Thymus (tissue), 11 donors: ENCODE measurements at regions not wholly inside any gene's neighbourhood (a gene's known extent, or its start where the extent isn't known, plus 50 kb on each side); places are given as distances from the start of the nearest gene placed in this dataset.

Source experiments
- DNase-seq, 9 donors: peaks; one replicate each; pipeline ENCODE4 v3.0.0-alpha.2; 2013; ENCODE audit warnings: low spot score in 9 of 9, low read depth in 6 of 9, missing footprints in 1 of 9
- H3K27ac ChIP-seq, 2 donors: one replicate each; pipeline ENCODE4 v1.5.1; 2013; ENCODE audit warnings: control low read depth in 1 of 2, low read depth in 1 of 2, low read length in 1 of 2, mild to moderate bottlenecking in 1 of 2, moderate library complexity in 1 of 2
- H3K27me3 ChIP-seq, 2 donors: one replicate each; pipeline ENCODE4 v1.5.1; 2013; ENCODE audit warnings: low read length in 1 of 2; ENCODE audit not compliant: control insufficient read depth in 2 of 2, insufficient read depth in 1 of 2
- H3K36me3 ChIP-seq, 2 donors: one replicate each; pipeline ENCODE4 v1.5.1; 2013; ENCODE audit warnings: low read length in 1 of 2, mild to moderate bottlenecking in 1 of 2, moderate library complexity in 1 of 2; ENCODE audit not compliant: control insufficient read depth in 2 of 2, insufficient read depth in 2 of 2
- H3K4me1 ChIP-seq, 2 donors: one replicate each; pipeline ENCODE4 v1.5.1; 2013; ENCODE audit warnings: low read length in 2 of 2; ENCODE audit not compliant: control insufficient read depth in 2 of 2, insufficient read depth in 2 of 2
- H3K4me3 ChIP-seq, 2 donors: one replicate each; pipeline ENCODE4 v1.5.1; 2013; ENCODE audit warnings: low read length in 2 of 2, control low read depth in 1 of 2, mild to moderate bottlenecking in 1 of 2
- H3K9me3 ChIP-seq, 2 donors: one replicate each; pipeline ENCODE4 v1.5.1; 2013; ENCODE audit warnings: low read length in 1 of 2, mild to moderate bottlenecking in 1 of 2; ENCODE audit not compliant: control insufficient read depth in 2 of 2, insufficient read depth in 1 of 2
- WGBS: extraction: QIAGEN DNeasy Blood & Tissue Kit; methylation state at CpG from one replicate; pipeline ENCODE4 v1.1.7; 2013; 5-methylcytosine and 5-hydroxymethylcytosine counted together
- donor health status: healthy.

GRCh38 chr15:87579537-87579936, 677.0 kb downstream of the NTRK3 start:
- Histone ChIP-seq H3K4me3 (no peak overlapping the region), H3K27me3 (no peaks in the 10 kb centered on the region), H3K27ac (no peak overlapping the region), H3K4me1 (no peaks in the 10 kb centered on the region), H3K36me3 (no peaks in the 10 kb centered on the region), H3K9me3 (no peaks in the 10 kb centered on the region)
- 92% methylated on average over 9 of the region's 9 CpGs for WGBS
- DNase-seq: no peak

- Histone ChIP-seq H3K36me3 (no peaks in the 10 kb centered on the region), H3K27me3 (no peaks in the 10 kb centered on the region), H3K9me3 (no peaks in the 10 kb centered on the region), H3K4me3 (no peak overlapping the region), H3K27ac (no peak overlapping the region), H3K4me1 (no peaks in the 10 kb centered on the region)
- no peak for DNase-seq
- WGBS: 68% methylated on average over 4 of the region's 4 CpGs
Measured at GRCh38 chr15:87578776-87579175, 677.8 kb downstream of the NTRK3 start.

- Histone ChIP-seq H3K4me3 (no peak overlapping the region), H3K27me3 (no peaks in the 10 kb centered on the region), H3K36me3 (no peaks in the 10 kb centered on the region), H3K4me1 (no peaks in the 10 kb centered on the region), H3K27ac (no peak overlapping the region), H3K9me3 (no peaks in the 10 kb centered on the region)
- DNase-seq: no peak
- WGBS: 78% methylated on average over 3 of the region's 3 CpGs
Measured at GRCh38 chr15:87577336-87577735, 679.2 kb downstream of the NTRK3 start.

GRCh38 chr15:87576486-87577176, 679.9 kb downstream of the NTRK3 start:
- no peak for DNase-seq
- no peak overlapping the region for H3K4me3 ChIP-seq
- H3K27me3 ChIP-seq: no peaks in the 10 kb centered on the region
- 75% methylated on average over 3 of the region's 3 CpGs for WGBS
- no peaks in the 10 kb centered on the region for H3K36me3 ChIP-seq
- H3K9me3 ChIP-seq: no peaks in the 10 kb centered on the region
- H3K4me1 ChIP-seq: no peaks in the 10 kb centered on the region
- no peak overlapping the region for H3K27ac ChIP-seq

- Histone ChIP-seq H3K4me1 (no peaks in the 10 kb centered on the region), H3K9me3 (no peaks in the 10 kb centered on the region), H3K36me3 (no peaks in the 10 kb centered on the region), H3K4me3 (no peak overlapping the region), H3K27ac (no peak overlapping the region), H3K27me3 (no peaks in the 10 kb centered on the region)
- DNase-seq: no peak
- WGBS: 91% methylated on average over 3 of the region's 3 CpGs
Measured at GRCh38 chr15:87575896-87576473, 680.6 kb downstream of the NTRK3 start.

GRCh38 chr15:87573534-87573933, 683.0 kb downstream of the NTRK3 start:
- 77% methylated on average over 1 of the region's 1 CpG for WGBS

GRCh38 chr15:87573039-87573438, 683.5 kb downstream of the NTRK3 start:
- no peaks in the 10 kb centered on the region for H3K36me3 ChIP-seq

More at GRCh38 chr15:87573534-87573933, 683.0 kb downstream of the NTRK3 start:
- H3K27me3 ChIP-seq: no peaks in the 10 kb centered on the region
- no peaks in the 10 kb centered on the region for H3K4me1 ChIP-seq
- DNase-seq: no peak
- no peaks in the 10 kb centered on the region for H3K36me3 ChIP-seq
- no peaks in the 10 kb centered on the region for H3K9me3 ChIP-seq
- H3K4me3 ChIP-seq: no peak overlapping the region
- H3K27ac ChIP-seq: no peak overlapping the region

GRCh38 chr15:87572381-87572910, 684.1 kb downstream of the NTRK3 start:
- no peaks in the 10 kb centered on the region for H3K36me3 ChIP-seq
- no peak for DNase-seq
- H3K9me3 ChIP-seq: no peaks in the 10 kb centered on the region
- no peaks in the 10 kb centered on the region for H3K4me1 ChIP-seq
- 89% methylated on average over 8 of the region's 8 CpGs for WGBS
- no peaks in the 10 kb centered on the region for H3K27me3 ChIP-seq
- no peak overlapping the region for H3K4me3 ChIP-seq
- H3K27ac ChIP-seq: no peak overlapping the region

More at GRCh38 chr15:87573039-87573438, 683.5 kb downstream of the NTRK3 start:
- no peak for DNase-seq
- WGBS: 91% methylated on average over 6 of the region's 6 CpGs
- Histone ChIP-seq H3K9me3 (no peaks in the 10 kb centered on the region), H3K4me1 (no peaks in the 10 kb centered on the region), H3K27me3 (no peaks in the 10 kb centered on the region), H3K4me3 (no peak overlapping the region), H3K27ac (no peak overlapping the region)

- Histone ChIP-seq H3K36me3 (no peaks in the 10 kb centered on the region), H3K27me3 (no peaks in the 10 kb centered on the region), H3K9me3 (no peaks in the 10 kb centered on the region), H3K27ac (no peak overlapping the region), H3K4me3 (no peak overlapping the region), H3K4me1 (no peaks in the 10 kb centered on the region)
- WGBS: 35% methylated on average over 2 of the region's 2 CpGs
- DNase-seq: no peak
Measured at GRCh38 chr15:87570206-87570605, 686.3 kb downstream of the NTRK3 start.
